GM12873 (cell line): ENCODE measurements at regions not wholly inside any gene's neighbourhood (a gene's known extent, or its start where the extent isn't known, plus 50 kb on each side); places are given as distances from the start of the nearest gene placed in this dataset.

Experiments used
- TF ChIP-seq, protein P1 (sequence below): IDR thresholded peaks from 2 replicates; pipeline ENCODE4 v1.5.1; 2012; ENCODE audit warnings: low read depth, mild to moderate bottlenecking, moderate library complexity, low read length, control low read depth; ENCODE audit not compliant: insufficient read depth; ENCODE audit errors: missing control alignments

DNA sequence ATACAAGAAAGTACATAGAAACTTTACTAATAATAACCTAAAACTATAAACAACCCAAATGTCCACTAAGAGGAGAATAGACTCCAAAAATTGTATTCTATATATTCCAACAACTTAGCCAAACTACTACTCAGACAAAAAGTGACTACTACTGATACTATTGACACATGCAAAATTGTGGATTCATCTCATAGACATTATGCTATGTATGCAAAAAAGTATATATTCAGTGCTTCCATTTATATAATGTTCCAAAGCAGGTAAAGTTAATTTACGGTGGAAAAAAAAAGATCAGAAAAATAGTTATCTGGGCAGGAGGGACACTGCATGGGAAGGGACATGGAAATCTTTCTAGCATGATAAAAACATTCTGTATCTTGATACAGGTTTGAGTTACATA lies 62.0 kb upstream of the SRD5A2 start:
- TF ChIP-seq, protein P1, sequence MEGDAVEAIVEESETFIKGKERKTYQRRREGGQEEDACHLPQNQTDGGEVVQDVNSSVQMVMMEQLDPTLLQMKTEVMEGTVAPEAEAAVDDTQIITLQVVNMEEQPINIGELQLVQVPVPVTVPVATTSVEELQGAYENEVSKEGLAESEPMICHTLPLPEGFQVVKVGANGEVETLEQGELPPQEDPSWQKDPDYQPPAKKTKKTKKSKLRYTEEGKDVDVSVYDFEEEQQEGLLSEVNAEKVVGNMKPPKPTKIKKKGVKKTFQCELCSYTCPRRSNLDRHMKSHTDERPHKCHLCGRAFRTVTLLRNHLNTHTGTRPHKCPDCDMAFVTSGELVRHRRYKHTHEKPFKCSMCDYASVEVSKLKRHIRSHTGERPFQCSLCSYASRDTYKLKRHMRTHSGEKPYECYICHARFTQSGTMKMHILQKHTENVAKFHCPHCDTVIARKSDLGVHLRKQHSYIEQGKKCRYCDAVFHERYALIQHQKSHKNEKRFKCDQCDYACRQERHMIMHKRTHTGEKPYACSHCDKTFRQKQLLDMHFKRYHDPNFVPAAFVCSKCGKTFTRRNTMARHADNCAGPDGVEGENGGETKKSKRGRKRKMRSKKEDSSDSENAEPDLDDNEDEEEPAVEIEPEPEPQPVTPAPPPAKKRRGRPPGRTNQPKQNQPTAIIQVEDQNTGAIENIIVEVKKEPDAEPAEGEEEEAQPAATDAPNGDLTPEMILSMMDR = no peak
